SJCRH30 (cell line): ENCODE measurements at regions not wholly inside any gene's neighbourhood (a gene's known extent, or its start where the extent isn't known, plus 50 kb on each side); places are given as distances from the start of the nearest gene placed in this dataset.
"Not testable (repeated sequence)": the region's sequence is repeated elsewhere in the genome, so short reads cannot be mapped to it uniquely, and the experiment has no call there.

Source experiments
- DNase-seq, 2 experiments: peaks; one replicate each; pipeline ENCODE4 v3.0.0-alpha.2; 2015 to 2020
- H3K27ac ChIP-seq: fragments of 250-450 bp; sonication (Bioruptor Pico); 2 replicates; pipeline ENCODE4 v1.5.1; 2020; ENCODE audit warnings: mild to moderate bottlenecking, moderate library complexity
- H3K27me3 ChIP-seq: fragments of 250-450 bp; sonication (Bioruptor Pico); 2 replicates; pipeline ENCODE4 v1.5.1; 2020; ENCODE audit warnings: mild to moderate bottlenecking, moderate library complexity
- H3K36me3 ChIP-seq: fragments of 250-450 bp; sonication (Bioruptor Pico); 2 replicates; pipeline ENCODE4 v1.5.1; 2020; ENCODE audit warnings: mild to moderate bottlenecking, moderate library complexity
- H3K4me1 ChIP-seq: fragments of 250-450 bp; sonication (Bioruptor Pico); 2 replicates; pipeline ENCODE4 v1.5.1; 2020; ENCODE audit warnings: mild to moderate bottlenecking, moderate library complexity
- H3K4me3 ChIP-seq: fragments of 250-450 bp; sonication (Bioruptor Pico); 2 replicates; pipeline ENCODE4 v1.5.1; 2020; ENCODE audit warnings: mild to moderate bottlenecking, moderate library complexity
- H3K9me3 ChIP-seq: fragments of 250-450 bp; sonication (Bioruptor Pico); replicated peaks from 2 replicates; pipeline ENCODE4 v1.5.1; 2020; ENCODE audit warnings: mild to moderate bottlenecking, moderate library complexity

- Histone ChIP-seq H3K27me3 (0 out of 2 replicates have a peak, but pooled peaks cover 3% of the 10 kb centered on the region), H3K27ac (no peak overlapping the region), H3K36me3 (no peaks in the 10 kb centered on the region), H3K9me3 (no peaks in the 10 kb centered on the region), H3K4me1 (no peaks in the 10 kb centered on the region), H3K4me3 (no peak overlapping the region)
- no peak for DNase-seq
Observed at GRCh38 chr1:112140743-112141142, 151.3 kb upstream of the KCND3 start.

GRCh38 chr1:112141301-112141700 lies 151.8 kb upstream of the KCND3 start:
- Histone ChIP-seq H3K4me1 (no peaks in the 10 kb centered on the region), H3K27me3 (0 out of 2 replicates have a peak, but pooled peaks cover 3% of the 10 kb centered on the region), H3K36me3 (no peaks in the 10 kb centered on the region), H3K4me3 (no peak overlapping the region), H3K27ac (no peak overlapping the region), H3K9me3 (no peaks in the 10 kb centered on the region)
- no peak for DNase-seq

- Histone ChIP-seq H3K9me3 (no peaks in the 10 kb centered on the region), H3K4me1 (no peaks in the 10 kb centered on the region), H3K27ac (no peak overlapping the region), H3K27me3 (0 out of 2 replicates have a peak, but pooled peaks cover 3% of the 10 kb centered on the region), H3K4me3 (no peak overlapping the region), H3K36me3 (no peaks in the 10 kb centered on the region)
- no peak for DNase-seq
Observed at GRCh38 chr1:112141923-112142322, 152.5 kb upstream of the KCND3 start.

- no peaks in the 10 kb centered on the region for H3K4me1 ChIP-seq
- H3K27ac ChIP-seq, result no peak overlapping the region
- no peak overlapping the region for H3K4me3 ChIP-seq
- 0 out of 2 replicates have a peak, but pooled peaks cover 3% of the 10 kb centered on the region for H3K27me3 ChIP-seq
- H3K36me3 ChIP-seq, result no peaks in the 10 kb centered on the region
- no peak for DNase-seq
- no peaks in the 10 kb centered on the region for H3K9me3 ChIP-seq
Observed at GRCh38 chr1:112143871-112144441, 154.5 kb upstream of the KCND3 start.

GRCh38 chr1:112144733-112145426 lies 155.4 kb upstream of the KCND3 start:
- DNase-seq, result no peak

GRCh38 chr1:112146201-112146715 lies 156.8 kb upstream of the KCND3 start:
- no peak for DNase-seq
- Histone ChIP-seq H3K4me1 (no peaks in the 10 kb centered on the region), H3K4me3 (no peak overlapping the region), H3K27ac (no peak overlapping the region), H3K36me3 (no peaks in the 10 kb centered on the region), H3K9me3 (no peaks in the 10 kb centered on the region), H3K27me3 (0 out of 2 replicates have a peak, but pooled peaks cover 3% of the 10 kb centered on the region)

More at GRCh38 chr1:112144733-112145426, 155.4 kb upstream of the KCND3 start:
- no peaks in the 10 kb centered on the region for H3K36me3 ChIP-seq
- no peak overlapping the region for H3K4me3 ChIP-seq
- no peaks in the 10 kb centered on the region for H3K4me1 ChIP-seq
- 0 out of 2 replicates have a peak, but pooled peaks cover 3% of the 10 kb centered on the region for H3K27me3 ChIP-seq
- H3K9me3 ChIP-seq, result no peaks in the 10 kb centered on the region
- H3K27ac ChIP-seq, result no peak overlapping the region

GRCh38 chr1:112160214-112160613 lies 170.7 kb upstream of the KCND3 start:
- not testable (repeated sequence) for H3K27me3 ChIP-seq, H3K4me1 ChIP-seq, H3K9me3 ChIP-seq, H3K36me3 ChIP-seq, DNase-seq, H3K4me3 ChIP-seq, H3K27ac ChIP-seq

GRCh38 chr1:112165375-112165774 lies 175.9 kb upstream of the KCND3 start:
- Histone ChIP-seq H3K36me3 (no peaks in the 10 kb centered on the region), H3K4me1 (no peaks in the 10 kb centered on the region), H3K27me3 (peaks cover 16% of the 10 kb centered on the region), H3K4me3 (no peak overlapping the region), H3K27ac (no peak overlapping the region), H3K9me3 (no peaks in the 10 kb centered on the region)
- no peak for DNase-seq

GRCh38 chr1:112169517-112169916 lies 180.0 kb upstream of the KCND3 start:
- no peak for DNase-seq
- Histone ChIP-seq H3K27ac (no peak overlapping the region), H3K27me3 (peaks cover 16% of the 10 kb centered on the region), H3K9me3 (0 out of 2 replicates have a peak, but pooled peaks cover 6% of the 10 kb centered on the region), H3K4me3 (no peak overlapping the region), H3K4me1 (no peaks in the 10 kb centered on the region), H3K36me3 (no peaks in the 10 kb centered on the region)

- DNase-seq, result peak; percentile 65 to 80
Observed at GRCh38 chr1:112172294-112172882, 182.9 kb upstream of the KCND3 start.

GRCh38 chr1:112177314-112177713 lies 187.8 kb upstream of the KCND3 start:
- no peak for DNase-seq
- no peaks in the 10 kb centered on the region for H3K36me3 ChIP-seq
- no peaks in the 10 kb centered on the region for H3K27me3 ChIP-seq
- H3K9me3 ChIP-seq, result 0 out of 2 replicates have a peak, but pooled peaks cover 2% of the 10 kb centered on the region
- H3K4me1 ChIP-seq, result no peaks in the 10 kb centered on the region
- H3K4me3 ChIP-seq, result no peak overlapping the region
- H3K27ac ChIP-seq, result no peak overlapping the region

More at GRCh38 chr1:112172294-112172882, 182.9 kb upstream of the KCND3 start:
- H3K27ac ChIP-seq, result no peak overlapping the region
- no peaks in the 10 kb centered on the region for H3K27me3 ChIP-seq
- no peak overlapping the region for H3K4me3 ChIP-seq
- 0 out of 2 replicates have a peak, but pooled peaks cover 6% of the 10 kb centered on the region for H3K9me3 ChIP-seq
- no peaks in the 10 kb centered on the region for H3K4me1 ChIP-seq
- no peaks in the 10 kb centered on the region for H3K36me3 ChIP-seq

GRCh38 chr1:112188611-112189010 lies 199.1 kb upstream of the KCND3 start:
- H3K27ac ChIP-seq, result no peak overlapping the region
- no peaks in the 10 kb centered on the region; the same call in 1 of the 2 replicates for H3K9me3 ChIP-seq
- H3K36me3 ChIP-seq, result no peaks in the 10 kb centered on the region
- H3K4me1 ChIP-seq, result peaks cover 6% of the 10 kb centered on the region; the same call in 1 of the 2 replicates
- peak; percentile 22 to 34 for DNase-seq
- peaks cover 8% of the 10 kb centered on the region for H3K27me3 ChIP-seq
- no peak overlapping the region for H3K4me3 ChIP-seq

- Histone ChIP-seq H3K4me3 (no peak overlapping the region), H3K4me1 (no peaks in the 10 kb centered on the region), H3K27me3 (no peaks in the 10 kb centered on the region; the same call in 1 of the 2 replicates), H3K9me3 (no peaks in the 10 kb centered on the region), H3K36me3 (no peaks in the 10 kb centered on the region), H3K27ac (no peak overlapping the region)
- DNase-seq, result no peak
Observed at GRCh38 chr1:112196008-112196588, 199.9 kb upstream of the CTTNBP2NL start.

- no peak overlapping the region for H3K27ac ChIP-seq
- H3K36me3 ChIP-seq, result no peaks in the 10 kb centered on the region
- H3K4me1 ChIP-seq, result no peaks in the 10 kb centered on the region
- DNase-seq, result no peak
- H3K4me3 ChIP-seq, result no peak overlapping the region
- no peaks in the 10 kb centered on the region; the same call in 1 of the 2 replicates for H3K27me3 ChIP-seq
- no peaks in the 10 kb centered on the region for H3K9me3 ChIP-seq
Observed at GRCh38 chr1:112196731-112197130, 199.3 kb upstream of the CTTNBP2NL start.

GRCh38 chr1:112209493-112209892 lies 186.5 kb upstream of the CTTNBP2NL start:
- H3K9me3 ChIP-seq, result 0 out of 2 replicates have a peak, but pooled peaks cover 5% of the 10 kb centered on the region
- H3K4me1 ChIP-seq, result no peaks in the 10 kb centered on the region

More at GRCh38 chr1:112209493-112209892, 186.5 kb upstream of the CTTNBP2NL start:
- no peak overlapping the region for H3K27ac ChIP-seq
- no peaks in the 10 kb centered on the region for H3K27me3 ChIP-seq
- H3K36me3 ChIP-seq, result no peaks in the 10 kb centered on the region
- DNase-seq, result no peak
- H3K4me3 ChIP-seq, result no peak overlapping the region
